Renal pelvis (tissue), 1 donor: ENCODE measurements at regions not wholly inside any gene's neighbourhood (a gene's known extent, or its start where the extent isn't known, plus 50 kb on each side); places are given as distances from the start of the nearest gene placed in this dataset.
"Not testable (repeated sequence)": the region's sequence is repeated elsewhere in the genome, so short reads cannot be mapped to it uniquely, and the experiment has no call there.

ENCODE experiments used
- DNase-seq: peaks from one replicate; pipeline ENCODE4 v3.0.0-alpha.2; 2013

GRCh38 chr3:87581240-87581639, 304.9 kb upstream of the POU1F1 start:
- peak; percentile 15 for DNase-seq

DNA sequence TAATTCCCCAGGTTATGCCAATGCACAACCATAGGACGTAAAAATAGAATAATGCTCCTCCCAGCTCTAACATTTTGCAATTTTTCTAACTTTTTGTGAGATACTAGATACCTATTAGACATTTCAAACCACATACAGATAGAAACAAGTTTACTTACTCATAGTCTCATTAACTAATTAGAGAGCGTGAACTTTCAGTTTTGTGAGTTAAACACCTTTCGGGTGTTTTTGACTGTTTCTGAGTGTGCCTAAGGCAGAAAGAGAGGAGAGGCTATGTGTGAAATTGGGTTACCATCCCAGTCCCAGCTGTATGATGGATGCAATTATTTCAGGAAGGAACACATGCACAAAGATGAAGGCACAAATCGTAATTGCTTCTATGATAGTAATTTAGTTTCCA, 300.4 kb upstream of the POU1F1 start:
- DNase-seq: no peak

DNA sequence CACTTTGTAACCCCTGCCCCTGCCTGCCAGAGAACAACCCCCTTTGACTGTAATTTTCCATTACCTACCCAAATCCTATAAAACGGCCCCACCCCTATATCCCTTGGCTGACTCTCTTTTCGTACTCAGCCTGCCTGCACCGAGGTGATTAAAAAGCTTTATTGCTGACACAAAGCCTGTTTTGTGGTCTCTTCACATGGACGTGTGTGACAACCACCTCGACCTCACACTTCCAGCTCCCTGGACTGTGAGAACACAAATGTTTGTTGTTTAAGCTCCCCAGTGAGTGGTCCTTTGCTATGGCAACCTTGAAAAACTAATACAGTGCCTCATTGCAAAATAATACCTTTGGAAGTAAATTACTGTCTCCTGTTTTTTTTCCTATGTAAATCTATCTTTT, 299.2 kb upstream of the POU1F1 start:
- no peak for DNase-seq

GRCh38 chr3:87568331-87568730, 291.9 kb upstream of the POU1F1 start:
- DNase-seq: no peak

- no peak for DNase-seq
Observed at GRCh38 chr3:87564438-87564837, 288.1 kb upstream of the POU1F1 start.

DNA sequence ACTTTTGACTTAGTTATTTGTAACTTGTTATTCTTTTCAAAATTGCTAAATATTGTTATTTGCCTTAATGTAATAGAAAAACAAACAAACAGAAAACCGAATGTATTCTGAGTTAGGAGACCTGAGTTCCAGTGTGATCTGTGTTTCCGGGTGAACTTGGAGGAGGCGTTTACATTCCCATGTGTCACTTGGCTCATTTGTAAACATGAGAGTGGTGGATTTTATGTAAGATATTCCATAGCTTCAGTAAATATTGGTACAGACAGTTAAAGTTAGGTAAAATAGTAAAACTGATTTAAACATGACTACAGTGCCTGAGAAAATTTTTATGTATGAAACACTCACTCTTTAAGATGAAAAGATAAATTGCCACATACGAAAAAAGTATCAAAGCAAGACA, 287.3 kb upstream of the POU1F1 start:
- DNase-seq: no peak

- no peak for DNase-seq
Observed at GRCh38 chr3:87558492-87558891, 282.1 kb upstream of the POU1F1 start.

DNA sequence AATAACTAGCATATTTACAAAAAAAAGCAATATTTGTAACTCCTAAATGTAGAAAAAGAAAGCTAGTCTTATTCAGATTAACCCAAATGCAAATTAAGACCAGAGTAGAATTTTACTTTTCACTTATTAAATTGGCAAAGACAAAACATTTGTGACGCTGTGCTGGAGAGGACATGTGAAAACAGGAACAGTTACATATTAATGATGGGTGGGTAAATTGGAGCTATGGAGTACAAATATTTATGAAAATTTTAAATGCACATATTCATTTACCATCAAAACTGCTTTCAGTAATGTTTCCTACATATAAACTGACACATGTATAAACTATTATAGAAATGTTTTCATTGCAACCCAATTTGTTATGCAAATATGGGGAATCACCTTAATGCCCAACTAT, 278.9 kb upstream of the POU1F1 start:
- DNase-seq: no peak

GRCh38 chr3:87553058-87553457, 276.7 kb upstream of the POU1F1 start:
- no peak for DNase-seq

DNA sequence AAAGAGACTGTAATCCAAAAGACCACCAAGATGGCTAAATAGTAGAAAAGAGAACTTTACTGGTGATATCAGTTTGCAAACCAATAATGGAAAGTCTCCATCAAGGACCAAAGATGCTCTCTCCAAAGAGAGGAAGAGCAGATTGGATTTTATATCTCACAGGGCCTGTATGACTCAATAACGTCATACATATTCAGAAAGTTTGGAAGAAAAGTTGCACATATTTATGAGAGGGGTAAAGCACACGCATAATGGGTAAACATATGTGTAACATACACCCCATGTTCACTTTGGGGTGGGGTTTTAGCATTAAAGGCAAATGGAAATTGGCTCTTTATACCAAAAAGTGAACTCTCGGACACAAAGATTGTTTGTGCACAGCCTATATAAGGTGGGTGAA, 274.5 kb upstream of the POU1F1 start:
- no peak for DNase-seq

DNA sequence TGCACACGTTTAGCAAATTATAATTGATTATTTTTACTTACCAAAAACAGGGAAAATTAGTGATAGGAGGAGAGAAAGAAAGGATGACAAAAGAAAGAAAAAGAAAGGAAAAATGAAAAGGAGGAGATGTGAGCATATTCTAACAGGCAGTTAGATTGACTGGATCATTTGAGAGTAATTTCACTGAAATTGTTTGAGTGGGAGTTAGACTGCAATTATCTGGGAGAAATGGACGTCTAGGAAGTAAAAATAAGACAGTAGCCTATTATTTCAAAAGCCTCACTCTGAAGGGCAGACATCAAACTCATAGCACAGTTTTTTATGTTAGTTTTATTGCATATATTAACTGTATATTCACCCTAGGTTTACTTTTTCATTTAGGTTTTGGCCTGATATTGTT, 272.8 kb upstream of the POU1F1 start:
- DNase-seq: no peak

- DNase-seq: no peak
Observed at GRCh38 chr3:87548271-87548670, 271.9 kb upstream of the POU1F1 start.

DNA sequence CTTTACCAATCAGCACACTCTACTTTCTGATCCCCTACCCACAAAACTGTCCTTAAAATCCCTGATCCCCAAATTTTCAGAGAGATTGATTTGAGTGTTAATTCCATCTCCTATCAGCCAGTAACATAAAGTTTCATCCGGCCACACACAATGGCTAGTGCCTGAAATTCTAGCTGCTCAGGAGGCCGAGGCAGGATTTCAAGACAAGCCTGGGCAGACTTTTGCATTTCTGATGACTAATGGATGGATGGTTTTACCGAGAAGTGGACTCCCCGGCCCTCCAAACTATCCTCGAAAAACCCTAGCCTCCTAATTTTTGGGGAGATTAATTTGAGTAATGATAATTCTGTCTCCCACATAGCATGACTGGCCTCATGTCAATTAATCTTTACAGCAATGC, 269.8 kb upstream of the POU1F1 start:
- DNase-seq: no peak

GRCh38 chr3:87543408-87543807, 267.0 kb upstream of the POU1F1 start:
- DNase-seq: not testable (repeated sequence)

GRCh38 chr3:87541723-87542122, 265.3 kb upstream of the POU1F1 start:
- DNase-seq: no peak

- not testable (repeated sequence) for DNase-seq
Observed at GRCh38 chr3:87538722-87539121, 262.3 kb upstream of the POU1F1 start.

GRCh38 chr3:87509401-87509800, 233.0 kb upstream of the POU1F1 start:
- no peak for DNase-seq

DNA sequence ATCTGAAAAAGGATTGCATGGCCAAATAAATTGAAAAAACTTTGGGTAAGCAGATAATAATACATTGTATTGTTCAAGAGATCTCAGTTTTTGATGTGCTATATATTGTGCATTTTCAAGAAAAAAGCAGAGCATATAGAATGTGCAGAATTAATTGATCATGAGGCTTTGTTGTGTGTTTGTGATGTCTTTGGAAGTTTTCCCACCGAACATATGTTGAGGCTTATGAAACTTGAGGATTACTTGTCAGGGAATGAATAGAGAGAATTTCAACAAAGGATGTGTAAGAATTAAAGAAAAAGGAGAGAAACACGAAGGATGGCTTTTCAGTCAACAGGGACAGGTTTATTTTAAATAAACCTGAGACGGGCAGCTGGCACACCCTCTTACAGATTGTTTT, 232.5 kb upstream of the POU1F1 start:
- no peak for DNase-seq

GRCh38 chr3:87507753-87508152, 231.4 kb upstream of the POU1F1 start:
- DNase-seq: no peak

GRCh38 chr3:87503900-87504498, 227.6 kb upstream of the POU1F1 start:
- DNase-seq: peak; percentile 41

- no peak for DNase-seq
Observed at GRCh38 chr3:87501076-87501475, 224.7 kb upstream of the POU1F1 start.

DNA sequence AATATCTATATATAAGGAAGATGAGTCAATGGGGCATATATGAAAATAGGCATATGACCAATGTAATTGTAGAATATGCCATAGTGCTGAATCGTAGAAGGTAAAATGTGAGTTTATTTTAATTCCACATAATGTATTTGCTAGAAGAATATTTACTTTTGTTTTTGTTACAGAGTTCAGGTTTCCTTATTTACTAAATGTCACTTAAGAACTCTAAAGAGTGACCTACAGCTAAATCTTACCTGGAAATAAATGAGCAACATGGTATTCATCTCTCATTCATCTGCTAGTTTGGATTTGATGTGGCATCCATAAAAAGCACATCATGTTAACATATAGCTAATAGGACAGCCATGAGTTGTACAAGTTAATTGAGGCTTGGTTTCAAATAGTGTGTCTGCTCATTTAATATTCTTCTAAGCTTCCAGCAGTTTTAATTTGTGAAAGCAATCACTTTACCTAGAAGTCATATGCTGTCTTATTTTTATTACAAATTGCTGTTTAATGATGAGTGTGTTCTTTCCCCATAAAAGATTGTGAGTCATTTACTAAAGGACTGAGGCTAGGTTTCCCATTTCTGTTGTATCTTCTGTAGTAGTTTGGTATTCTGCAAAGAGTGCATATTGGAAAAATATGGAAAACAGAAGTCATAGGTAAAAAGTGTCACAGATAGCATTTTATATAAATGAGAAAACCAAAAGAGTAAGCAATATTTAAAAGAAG, 222.1 kb upstream of the POU1F1 start:
- DNase-seq: no peak

- DNase-seq: no peak
Observed at GRCh38 chr3:87495938-87496337, 219.6 kb upstream of the POU1F1 start.

- no peak for DNase-seq
Observed at GRCh38 chr3:87494264-87494663, 217.9 kb upstream of the POU1F1 start.
